Gastrocnemius medialis (tissue), 4 donors: ENCODE measurements at regions not wholly inside any gene's neighbourhood (a gene's known extent, or its start where the extent isn't known, plus 50 kb on each side); places are given as distances from the start of the nearest gene placed in this dataset.

Experiments
- POLR2A ChIP-seq, 2 donors: fragments of 450-650 bp; IDR thresholded peaks; one replicate each; pipeline ENCODE4 v1.6.1; 2017; ENCODE audit warnings: antibody characterized with exemption in 2 of 2, mild to moderate bottlenecking in 2 of 2, moderate library complexity in 2 of 2
- TF ChIP-seq, protein P1 (sequence below), 5 experiments: fragments of 450-650 bp in 3 of 5; fragments of 200-600 bp in 2 of 5; sonication (generic) in 2 of 5; IDR thresholded peaks in 4 of 5; conservative IDR thresholded peaks in 1 of 5; 1 replicate in 4 of 5; 2 replicates in 1 of 5; pipeline ENCODE4 v1.5.1; 2016 to 2019; ENCODE audit warnings: antibody characterized with exemption in 5 of 5, mild to moderate bottlenecking in 3 of 5, moderate library complexity in 3 of 5

DNA sequence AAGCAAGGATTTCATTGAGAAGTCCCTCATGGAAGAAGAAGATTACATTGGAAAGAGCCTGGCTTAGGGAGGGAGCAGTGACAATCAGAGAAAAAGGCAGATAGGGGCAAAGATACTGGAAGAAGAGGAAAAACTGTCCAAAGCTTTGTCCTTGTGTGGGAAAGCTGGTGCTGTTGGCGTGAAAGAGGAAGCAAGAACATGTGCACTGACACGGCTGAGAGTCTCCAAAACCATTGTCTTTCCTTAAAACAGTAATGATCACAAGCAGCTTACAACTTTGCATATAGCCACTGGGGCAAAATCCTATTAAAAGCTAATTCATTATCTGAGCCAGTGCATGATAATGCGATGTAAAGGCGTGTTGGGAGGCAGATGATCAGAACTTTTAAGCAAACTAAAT lies 85.1 kb upstream of the ESR1 start:
- TF ChIP-seq, protein P1, sequence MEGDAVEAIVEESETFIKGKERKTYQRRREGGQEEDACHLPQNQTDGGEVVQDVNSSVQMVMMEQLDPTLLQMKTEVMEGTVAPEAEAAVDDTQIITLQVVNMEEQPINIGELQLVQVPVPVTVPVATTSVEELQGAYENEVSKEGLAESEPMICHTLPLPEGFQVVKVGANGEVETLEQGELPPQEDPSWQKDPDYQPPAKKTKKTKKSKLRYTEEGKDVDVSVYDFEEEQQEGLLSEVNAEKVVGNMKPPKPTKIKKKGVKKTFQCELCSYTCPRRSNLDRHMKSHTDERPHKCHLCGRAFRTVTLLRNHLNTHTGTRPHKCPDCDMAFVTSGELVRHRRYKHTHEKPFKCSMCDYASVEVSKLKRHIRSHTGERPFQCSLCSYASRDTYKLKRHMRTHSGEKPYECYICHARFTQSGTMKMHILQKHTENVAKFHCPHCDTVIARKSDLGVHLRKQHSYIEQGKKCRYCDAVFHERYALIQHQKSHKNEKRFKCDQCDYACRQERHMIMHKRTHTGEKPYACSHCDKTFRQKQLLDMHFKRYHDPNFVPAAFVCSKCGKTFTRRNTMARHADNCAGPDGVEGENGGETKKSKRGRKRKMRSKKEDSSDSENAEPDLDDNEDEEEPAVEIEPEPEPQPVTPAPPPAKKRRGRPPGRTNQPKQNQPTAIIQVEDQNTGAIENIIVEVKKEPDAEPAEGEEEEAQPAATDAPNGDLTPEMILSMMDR (IDR thresholded peaks at IDR 0.05 in 4 of 5, conservative IDR thresholded peaks at IDR 0.05 in 1 of 5), result no peak
- TF ChIP-seq POLR2A (IDR thresholded peaks at IDR 0.05), result no peak
